KMS-11 (cell line): ENCODE measurements at regions not wholly inside any gene's neighbourhood (a gene's known extent, or its start where the extent isn't known, plus 50 kb on each side); places are given as distances from the start of the nearest gene placed in this dataset.

Source experiments
- H2AFZ ChIP-seq: fragments of 200-600 bp; sonication (generic); 2 replicates; pipeline ENCODE4 v1.6.1; 2016; ENCODE audit warnings: antibody characterized with exemption, mixed run types, low read depth
- H3K27ac ChIP-seq: fragments of 200-600 bp; sonication (generic); 2 replicates; pipeline ENCODE4 v1.6.1; 2016; ENCODE audit warnings: mild to moderate bottlenecking, mixed run types
- H3K27me3 ChIP-seq: fragments of 200-600 bp; sonication (generic); 2 replicates; pipeline ENCODE4 v1.6.1; 2017; ENCODE audit warnings: mild to moderate bottlenecking, low read depth, mixed run types, moderate library complexity; ENCODE audit not compliant: insufficient read depth
- H3K36me3 ChIP-seq: fragments of 200-600 bp; sonication (generic); 2 replicates; pipeline ENCODE4 v1.6.1; 2017; ENCODE audit warnings: mild to moderate bottlenecking, mixed run types; ENCODE audit not compliant: insufficient read depth
- H3K4me1 ChIP-seq: fragments of 200-600 bp; sonication (generic); 2 replicates; pipeline ENCODE4 v1.6.1; 2016; ENCODE audit warnings: mild to moderate bottlenecking, low read depth, mixed run types; ENCODE audit not compliant: poor library complexity, severe bottlenecking
- H3K4me2 ChIP-seq: fragments of 200-600 bp; sonication (generic); 2 replicates; pipeline ENCODE4 v1.7.0; 2016; ENCODE audit warnings: mild to moderate bottlenecking, mixed run types
- H3K4me3 ChIP-seq: fragments of 200-600 bp; sonication (generic); IDR thresholded peaks from 2 replicates; pipeline ENCODE4 v1.6.1; 2017; ENCODE audit warnings: low read depth, low read length, mixed read lengths; ENCODE audit not compliant: insufficient read depth
- H3K79me2 ChIP-seq: fragments of 200-600 bp; sonication (generic); 2 replicates; pipeline ENCODE4 v1.6.1; 2016; ENCODE audit warnings: low read depth, mixed run types; ENCODE audit not compliant: insufficient read depth
- H3K9ac ChIP-seq: fragments of 200-600 bp; sonication (generic); 2 replicates; pipeline ENCODE4 v1.6.1; 2016; ENCODE audit warnings: mild to moderate bottlenecking, mixed run types
- H4K20me1 ChIP-seq: fragments of 200-600 bp; sonication (generic); 2 replicates; pipeline ENCODE4 v1.6.1; 2016; ENCODE audit warnings: mild to moderate bottlenecking, mixed run types; ENCODE audit not compliant: insufficient read depth
- TF ChIP-seq, protein P1 (sequence below): fragments of 200-600 bp; sonication (generic); conservative IDR thresholded peaks from 2 replicates; pipeline ENCODE4 v1.6.1; 2017; ENCODE audit warnings: low read depth, mild to moderate bottlenecking, antibody characterized with exemption, low read length, moderate library complexity, mixed read lengths

DNA sequence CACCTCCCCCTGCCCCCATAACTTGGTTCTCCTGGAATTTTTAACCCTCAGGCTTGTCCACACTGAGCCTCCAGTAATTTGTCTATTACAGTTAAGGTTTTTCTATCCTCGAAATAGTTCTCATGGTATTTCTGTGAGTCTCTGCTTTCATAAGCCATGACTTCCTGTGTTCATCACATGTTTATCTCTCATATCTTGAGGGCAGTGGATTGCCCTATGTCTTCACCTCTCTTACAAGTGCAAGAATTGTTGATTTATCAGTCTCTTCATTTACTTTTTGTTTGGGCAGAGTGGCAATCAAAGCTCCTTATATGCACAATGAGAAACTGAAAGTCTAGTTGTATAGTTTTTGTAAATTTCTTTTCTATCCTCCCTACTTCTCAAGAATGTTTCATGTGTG is 328.4 kb downstream of the PLA2G4A start:
- Histone ChIP-seq H3K4me2 (peak overlapping the region; percentile 10), H3K4me1 (peaks cover 20% of the 10 kb centered on the region), H3K9ac (no peak overlapping the region), H3K27me3 (no peaks in the 10 kb centered on the region), H3K36me3 (no peaks in the 10 kb centered on the region), H3K4me3 (no peak overlapping the region), H3K27ac (peak overlapping the region; percentile 10; the same call in 1 of the 2 replicates), H4K20me1 (no peaks in the 10 kb centered on the region), H3K79me2 (peaks cover 5% of the 10 kb centered on the region; the same call in 1 of the 2 replicates), H2AFZ (no peak overlapping the region)
- TF ChIP-seq, protein P1, sequence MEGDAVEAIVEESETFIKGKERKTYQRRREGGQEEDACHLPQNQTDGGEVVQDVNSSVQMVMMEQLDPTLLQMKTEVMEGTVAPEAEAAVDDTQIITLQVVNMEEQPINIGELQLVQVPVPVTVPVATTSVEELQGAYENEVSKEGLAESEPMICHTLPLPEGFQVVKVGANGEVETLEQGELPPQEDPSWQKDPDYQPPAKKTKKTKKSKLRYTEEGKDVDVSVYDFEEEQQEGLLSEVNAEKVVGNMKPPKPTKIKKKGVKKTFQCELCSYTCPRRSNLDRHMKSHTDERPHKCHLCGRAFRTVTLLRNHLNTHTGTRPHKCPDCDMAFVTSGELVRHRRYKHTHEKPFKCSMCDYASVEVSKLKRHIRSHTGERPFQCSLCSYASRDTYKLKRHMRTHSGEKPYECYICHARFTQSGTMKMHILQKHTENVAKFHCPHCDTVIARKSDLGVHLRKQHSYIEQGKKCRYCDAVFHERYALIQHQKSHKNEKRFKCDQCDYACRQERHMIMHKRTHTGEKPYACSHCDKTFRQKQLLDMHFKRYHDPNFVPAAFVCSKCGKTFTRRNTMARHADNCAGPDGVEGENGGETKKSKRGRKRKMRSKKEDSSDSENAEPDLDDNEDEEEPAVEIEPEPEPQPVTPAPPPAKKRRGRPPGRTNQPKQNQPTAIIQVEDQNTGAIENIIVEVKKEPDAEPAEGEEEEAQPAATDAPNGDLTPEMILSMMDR, result no peak

DNA sequence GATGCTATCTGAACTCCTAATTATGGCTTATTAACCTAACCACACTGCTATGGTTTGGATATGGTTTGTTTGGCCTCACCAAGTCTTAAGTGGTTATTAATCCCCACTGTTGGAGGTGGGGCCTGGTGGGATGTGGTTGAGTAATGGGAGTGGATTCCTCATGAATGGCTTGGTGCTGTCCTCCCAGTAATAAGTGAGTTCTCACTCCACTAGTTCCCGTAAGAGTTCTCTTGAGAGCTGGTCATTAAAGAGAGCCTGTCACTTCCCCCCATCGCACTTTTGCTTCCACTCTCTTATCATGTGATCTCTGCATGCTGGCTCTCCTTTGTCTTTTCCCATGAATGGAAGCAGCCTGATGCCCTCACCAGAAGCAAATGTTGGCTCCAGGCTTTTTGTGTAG is 328.8 kb downstream of the PLA2G4A start:
- TF ChIP-seq, protein P1, result no peak
- no peak overlapping the region for H3K9ac ChIP-seq
- H3K4me3 ChIP-seq, result no peak overlapping the region
- no peaks in the 10 kb centered on the region for H4K20me1 ChIP-seq
- no peaks in the 10 kb centered on the region for H3K27me3 ChIP-seq
- H2AFZ ChIP-seq, result no peak overlapping the region
- no peaks in the 10 kb centered on the region for H3K36me3 ChIP-seq
- H3K4me1 ChIP-seq, result peaks cover 20% of the 10 kb centered on the region
- peaks cover 5% of the 10 kb centered on the region; the same call in 1 of the 2 replicates for H3K79me2 ChIP-seq
- H3K4me2 ChIP-seq, result peak overlapping the region; percentile 10
- peak overlapping the region; percentile 10; the same call in 1 of the 2 replicates for H3K27ac ChIP-seq

DNA sequence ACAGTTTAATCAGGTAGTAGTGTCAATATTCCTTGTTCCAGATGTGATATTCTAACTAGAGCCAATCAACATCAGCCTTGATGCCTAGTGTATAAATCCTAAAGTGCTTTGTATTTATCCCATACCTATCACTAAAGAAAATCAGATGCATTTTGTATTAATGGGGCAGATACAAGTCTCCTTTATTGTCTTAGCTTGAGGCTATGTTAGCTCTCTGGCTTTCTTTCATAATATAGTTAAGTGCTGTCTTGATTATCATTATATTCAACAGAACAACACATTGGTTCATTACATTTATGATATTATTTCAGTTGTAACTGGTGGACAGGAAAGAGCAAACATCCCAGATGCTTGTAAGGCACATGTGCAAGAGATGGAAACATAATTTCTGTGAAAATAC is 338.8 kb downstream of the PLA2G4A start:
- no peaks in the 10 kb centered on the region for H3K27me3 ChIP-seq
- no peaks in the 10 kb centered on the region for H3K4me1 ChIP-seq
- H2AFZ ChIP-seq, result no peak overlapping the region
- no peaks in the 10 kb centered on the region for H3K79me2 ChIP-seq
- TF ChIP-seq, protein P1, result no peak
- no peak overlapping the region for H3K4me3 ChIP-seq
- H3K27ac ChIP-seq, result no peak overlapping the region
- no peak overlapping the region for H3K4me2 ChIP-seq
- H3K36me3 ChIP-seq, result no peaks in the 10 kb centered on the region
- no peaks in the 10 kb centered on the region for H4K20me1 ChIP-seq
- H3K9ac ChIP-seq, result no peak overlapping the region

DNA sequence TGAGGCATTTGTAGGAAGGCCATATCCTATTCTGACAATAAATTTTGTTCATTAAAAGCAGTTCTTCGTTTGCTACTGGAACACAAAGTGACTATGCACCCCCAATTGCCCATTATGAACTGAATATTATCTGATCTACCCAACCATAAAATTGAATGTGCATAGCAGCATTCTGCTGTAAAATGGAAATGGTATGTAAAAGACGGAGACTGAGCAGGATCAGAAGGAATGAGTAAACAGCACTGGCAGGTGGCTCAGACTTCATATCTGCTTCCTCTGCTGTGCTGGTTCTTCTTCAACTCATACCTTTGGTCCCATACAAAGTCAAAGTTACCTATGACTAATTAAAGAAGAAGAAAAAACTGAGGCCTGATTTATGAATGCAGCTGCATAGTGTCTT is 339.5 kb downstream of the PLA2G4A start:
- TF ChIP-seq, protein P1, result no peak
- Histone ChIP-seq H3K79me2 (no peaks in the 10 kb centered on the region), H2AFZ (no peak overlapping the region), H3K36me3 (no peaks in the 10 kb centered on the region), H3K4me2 (no peak overlapping the region), H3K9ac (no peak overlapping the region), H4K20me1 (no peaks in the 10 kb centered on the region), H3K4me3 (no peak overlapping the region), H3K4me1 (no peaks in the 10 kb centered on the region), H3K27me3 (no peaks in the 10 kb centered on the region), H3K27ac (no peak overlapping the region)
